Gastrocnemius medialis (tissue), 4 donors: ENCODE measurements at regions not wholly inside any gene's neighbourhood (a gene's known extent, or its start where the extent isn't known, plus 50 kb on each side); places are given as distances from the start of the nearest gene placed in this dataset.

Experiments used
- CTCF ChIP-seq, 5 experiments: fragments of 450-650 bp in 3 of 5; fragments of 200-600 bp in 2 of 5; sonication (generic) in 2 of 5; IDR thresholded peaks in 4 of 5; conservative IDR thresholded peaks in 1 of 5; 1 replicate in 4 of 5; 2 replicates in 1 of 5; pipeline ENCODE4 v1.5.1; 2016 to 2019; ENCODE audit warnings: antibody characterized with exemption in 5 of 5, mild to moderate bottlenecking in 3 of 5, moderate library complexity in 3 of 5
- POLR2A ChIP-seq, 2 donors: fragments of 450-650 bp; IDR thresholded peaks; one replicate each; pipeline ENCODE4 v1.6.1; 2017; ENCODE audit warnings: antibody characterized with exemption in 2 of 2, mild to moderate bottlenecking in 2 of 2, moderate library complexity in 2 of 2

GRCh38 chrX:145727476-145727875 is 90.2 kb upstream of the SLITRK2 start:
- TF ChIP-seq CTCF (IDR thresholded peaks at IDR 0.05 in 4 of 5, conservative IDR thresholded peaks at IDR 0.05 in 1 of 5) (no peak), POLR2A (IDR thresholded peaks at IDR 0.05) (no peak)
